ENCODE measurements at regions not wholly inside any gene's neighbourhood (a gene's known extent, or its start where the extent isn't known, plus 50 kb on each side); places are given as distances from the start of the nearest gene placed in this dataset.

DNA sequence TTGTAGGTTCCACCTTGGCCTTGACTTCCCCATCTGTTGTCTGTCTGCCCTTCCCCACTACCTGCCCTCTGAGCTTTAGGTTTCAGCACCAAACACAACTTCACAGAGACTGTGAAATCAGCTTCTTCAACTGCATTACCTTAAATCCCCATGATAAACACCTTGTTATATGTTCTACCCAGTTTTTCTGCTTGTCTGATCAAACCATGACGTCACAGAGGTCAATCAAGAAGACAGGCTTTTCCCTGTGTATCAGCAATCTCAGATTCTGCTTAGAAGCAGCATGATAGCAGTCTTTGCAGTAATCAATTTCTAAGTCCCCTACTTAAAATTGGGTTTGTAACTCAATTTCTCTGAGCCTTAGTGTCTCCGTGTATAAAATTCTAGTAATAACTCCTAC, 175.0 kb downstream of the PLK2 start:
- H3K27me3 ChIP-seq (ENCODE audit: control insufficient read depth in 5 of 5, insufficient read depth in 4 of 5, low read length in 5 of 5) = no peaks in the 10 kb centered on the region
- no peaks in the 10 kb centered on the region for H3K36me3 ChIP-seq (ENCODE audit: control insufficient read depth in 5 of 5, insufficient read depth in 5 of 5, low read length in 5 of 5)
- H3K9me3 ChIP-seq (ENCODE audit: control insufficient read depth in 5 of 5, low read length in 5 of 5) = no peaks in the 10 kb centered on the region
- no peak overlapping the region for H3K27ac ChIP-seq (ENCODE audit: low read depth, low read length)
- H3K9ac ChIP-seq (ENCODE audit: low read length in 5 of 5) = no peak overlapping the region
- no peak overlapping the region for H3K4me3 ChIP-seq (ENCODE audit: low read depth in 1 of 5, low read length in 5 of 5)
- H3K4me1 ChIP-seq (ENCODE audit: control insufficient read depth in 5 of 5, insufficient read depth in 5 of 5, low read length in 5 of 5) = no peaks in the 10 kb centered on the region

GRCh38 chr5:58281189-58281588, 178.7 kb downstream of the PLK2 start:
- Histone ChIP-seq H3K9ac (ENCODE audit: low read length in 5 of 5) (no peak overlapping the region), H3K36me3 (ENCODE audit: control insufficient read depth in 5 of 5, insufficient read depth in 5 of 5, low read length in 5 of 5) (no peaks in the 10 kb centered on the region), H3K4me3 (ENCODE audit: low read depth in 1 of 5, low read length in 5 of 5) (no peak overlapping the region), H3K4me1 (ENCODE audit: control insufficient read depth in 5 of 5, insufficient read depth in 5 of 5, low read length in 5 of 5) (no peaks in the 10 kb centered on the region), H3K27ac (ENCODE audit: low read depth, low read length) (no peak overlapping the region), H3K27me3 (ENCODE audit: control insufficient read depth in 5 of 5, insufficient read depth in 4 of 5, low read length in 5 of 5) (no peaks in the 10 kb centered on the region), H3K9me3 (ENCODE audit: control insufficient read depth in 5 of 5, low read length in 5 of 5) (peaks cover 0 to 5% (median 0%) of the 10 kb centered on the region in 5 donors)

- Histone ChIP-seq H3K27me3 (ENCODE audit: control insufficient read depth in 5 of 5, insufficient read depth in 4 of 5, low read length in 5 of 5) (no peaks in the 10 kb centered on the region), H3K36me3 (ENCODE audit: control insufficient read depth in 5 of 5, insufficient read depth in 5 of 5, low read length in 5 of 5) (no peaks in the 10 kb centered on the region), H3K9ac (ENCODE audit: low read length in 5 of 5) (no peak overlapping the region), H3K4me3 (ENCODE audit: low read depth in 1 of 5, low read length in 5 of 5) (no peak overlapping the region), H3K4me1 (ENCODE audit: control insufficient read depth in 5 of 5, insufficient read depth in 5 of 5, low read length in 5 of 5) (no peaks in the 10 kb centered on the region), H3K27ac (ENCODE audit: low read depth, low read length) (no peak overlapping the region), H3K9me3 (ENCODE audit: control insufficient read depth in 5 of 5, low read length in 5 of 5) (peaks cover 0 to 5% (median 0%) of the 10 kb centered on the region in 5 donors)
These were observed 180.6 kb downstream of the PLK2 start for GRCh38 chr5:58279259-58279658.

DNA sequence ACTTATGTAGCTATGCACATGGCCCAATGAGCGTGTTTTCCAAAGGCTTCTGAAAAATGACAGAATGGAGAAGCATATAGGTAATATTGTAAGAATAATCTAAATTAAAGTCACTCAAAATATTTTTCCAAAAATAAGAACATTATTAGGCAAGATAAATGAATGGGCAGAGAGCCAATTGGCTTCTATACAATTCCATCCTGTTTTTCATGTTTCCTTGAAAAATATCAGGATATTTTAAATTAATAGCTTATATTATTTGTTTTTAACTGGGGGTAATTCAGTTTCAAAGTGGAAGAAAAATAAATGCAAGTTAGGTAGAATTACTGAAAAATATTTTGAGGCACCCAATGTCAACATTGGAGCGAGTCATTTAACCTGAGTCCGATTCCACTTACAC, 183.5 kb downstream of the PLK2 start:
- Histone ChIP-seq H3K9ac (ENCODE audit: low read length in 5 of 5) (no peak overlapping the region), H3K27me3 (ENCODE audit: control insufficient read depth in 5 of 5, insufficient read depth in 4 of 5, low read length in 5 of 5) (no peaks in the 10 kb centered on the region), H3K36me3 (ENCODE audit: control insufficient read depth in 5 of 5, insufficient read depth in 5 of 5, low read length in 5 of 5) (no peaks in the 10 kb centered on the region), H3K4me3 (ENCODE audit: low read depth in 1 of 5, low read length in 5 of 5) (no peak overlapping the region), H3K4me1 (ENCODE audit: control insufficient read depth in 5 of 5, insufficient read depth in 5 of 5, low read length in 5 of 5) (peaks cover 0 to 12% (median 12%) of the 10 kb centered on the region in 5 donors), H3K27ac (ENCODE audit: low read depth, low read length) (no peak overlapping the region), H3K9me3 (ENCODE audit: control insufficient read depth in 5 of 5, low read length in 5 of 5) (peaks cover 0 to 5% (median 0%) of the 10 kb centered on the region in 5 donors)

GRCh38 chr5:58275516-58275915, 184.4 kb downstream of the PLK2 start:
- no peaks in the 10 kb centered on the region for H3K27me3 ChIP-seq (ENCODE audit: control insufficient read depth in 5 of 5, insufficient read depth in 4 of 5, low read length in 5 of 5)
- H3K9me3 ChIP-seq (ENCODE audit: control insufficient read depth in 5 of 5, low read length in 5 of 5) = peaks cover 0 to 5% (median 0%) of the 10 kb centered on the region in 5 donors
- H3K27ac ChIP-seq (ENCODE audit: low read depth, low read length) = no peak overlapping the region
- peaks cover 0 to 12% (median 12%) of the 10 kb centered on the region in 5 donors for H3K4me1 ChIP-seq (ENCODE audit: control insufficient read depth in 5 of 5, insufficient read depth in 5 of 5, low read length in 5 of 5)
- H3K4me3 ChIP-seq (ENCODE audit: low read depth in 1 of 5, low read length in 5 of 5) = no peak overlapping the region
- no peaks in the 10 kb centered on the region for H3K36me3 ChIP-seq (ENCODE audit: control insufficient read depth in 5 of 5, insufficient read depth in 5 of 5, low read length in 5 of 5)
- no peak overlapping the region for H3K9ac ChIP-seq (ENCODE audit: low read length in 5 of 5)

DNA sequence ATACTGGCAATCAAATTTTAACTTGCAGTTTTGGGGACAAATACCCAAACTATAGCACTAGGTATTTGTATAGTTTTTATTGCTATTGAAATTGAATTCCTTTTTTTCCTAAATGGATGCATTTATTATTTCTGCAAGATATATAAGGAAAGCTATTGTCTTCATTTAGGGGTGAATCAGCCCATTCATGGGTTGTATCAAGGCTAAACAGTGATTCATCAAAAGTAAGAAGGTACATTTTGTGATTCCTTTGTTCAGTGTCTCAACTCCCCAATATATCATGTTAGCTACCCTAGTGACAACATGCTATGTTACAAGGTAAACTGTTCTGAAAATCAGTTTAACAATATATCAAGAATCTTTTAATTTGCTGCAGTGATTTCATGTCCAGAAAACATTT, 185.7 kb downstream of the PLK2 start:
- Histone ChIP-seq H3K9me3 (ENCODE audit: control insufficient read depth in 5 of 5, low read length in 5 of 5) (peaks cover 0 to 5% (median 0%) of the 10 kb centered on the region in 5 donors), H3K27ac (ENCODE audit: low read depth, low read length) (no peak overlapping the region), H3K27me3 (ENCODE audit: control insufficient read depth in 5 of 5, insufficient read depth in 4 of 5, low read length in 5 of 5) (no peaks in the 10 kb centered on the region), H3K4me3 (ENCODE audit: low read depth in 1 of 5, low read length in 5 of 5) (no peak overlapping the region), H3K36me3 (ENCODE audit: control insufficient read depth in 5 of 5, insufficient read depth in 5 of 5, low read length in 5 of 5) (no peaks in the 10 kb centered on the region), H3K9ac (ENCODE audit: low read length in 5 of 5) (no peak overlapping the region), H3K4me1 (ENCODE audit: control insufficient read depth in 5 of 5, insufficient read depth in 5 of 5, low read length in 5 of 5) (peaks cover 0 to 12% (median 12%) of the 10 kb centered on the region in 5 donors)

DNA sequence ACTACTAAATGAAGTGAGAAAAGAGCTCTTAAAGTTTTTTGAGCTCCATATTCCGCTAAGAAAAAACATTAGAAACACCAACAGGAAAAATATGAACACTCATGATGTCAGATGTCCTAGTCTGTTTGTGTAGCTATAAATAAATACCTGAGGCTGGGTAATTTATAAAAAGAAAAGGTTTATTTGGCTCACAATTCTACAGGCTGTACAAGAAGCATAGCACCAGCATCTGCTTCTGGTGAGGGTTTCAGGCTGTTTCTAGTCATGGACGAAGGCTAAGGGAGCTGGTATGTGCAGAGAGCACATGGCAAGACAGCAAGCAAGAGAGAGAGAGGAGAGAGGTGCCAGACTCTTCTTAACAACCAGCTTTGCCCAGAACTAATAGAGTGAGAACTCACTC, 186.2 kb downstream of the PLK2 start:
- Histone ChIP-seq H3K36me3 (ENCODE audit: control insufficient read depth in 5 of 5, insufficient read depth in 5 of 5, low read length in 5 of 5) (no peaks in the 10 kb centered on the region), H3K27ac (ENCODE audit: low read depth, low read length) (no peak overlapping the region), H3K4me1 (ENCODE audit: control insufficient read depth in 5 of 5, insufficient read depth in 5 of 5, low read length in 5 of 5) (peaks cover 0 to 12% (median 12%) of the 10 kb centered on the region in 5 donors), H3K9ac (ENCODE audit: low read length in 5 of 5) (no peak overlapping the region), H3K27me3 (ENCODE audit: control insufficient read depth in 5 of 5, insufficient read depth in 4 of 5, low read length in 5 of 5) (no peaks in the 10 kb centered on the region), H3K9me3 (ENCODE audit: control insufficient read depth in 5 of 5, low read length in 5 of 5) (peaks cover 0 to 5% (median 0%) of the 10 kb centered on the region in 5 donors), H3K4me3 (ENCODE audit: low read depth in 1 of 5, low read length in 5 of 5) (no peak overlapping the region)

GRCh38 chr5:58268268-58268667, 191.6 kb downstream of the PLK2 start:
- H3K9ac ChIP-seq (ENCODE audit: low read length in 5 of 5) = no peak overlapping the region
- H3K4me3 ChIP-seq (ENCODE audit: low read depth in 1 of 5, low read length in 5 of 5) = no peak overlapping the region
- H3K27me3 ChIP-seq (ENCODE audit: control insufficient read depth in 5 of 5, insufficient read depth in 4 of 5, low read length in 5 of 5) = no peaks in the 10 kb centered on the region
- H3K4me1 ChIP-seq (ENCODE audit: control insufficient read depth in 5 of 5, insufficient read depth in 5 of 5, low read length in 5 of 5) = peaks cover 0 to 12% (median 5%) of the 10 kb centered on the region in 5 donors
- H3K27ac ChIP-seq (ENCODE audit: low read depth, low read length) = peak overlapping the region; percentile 13
- H3K9me3 ChIP-seq (ENCODE audit: control insufficient read depth in 5 of 5, low read length in 5 of 5) = no peaks in the 10 kb centered on the region
- H3K36me3 ChIP-seq (ENCODE audit: control insufficient read depth in 5 of 5, insufficient read depth in 5 of 5, low read length in 5 of 5) = no peaks in the 10 kb centered on the region

DNA sequence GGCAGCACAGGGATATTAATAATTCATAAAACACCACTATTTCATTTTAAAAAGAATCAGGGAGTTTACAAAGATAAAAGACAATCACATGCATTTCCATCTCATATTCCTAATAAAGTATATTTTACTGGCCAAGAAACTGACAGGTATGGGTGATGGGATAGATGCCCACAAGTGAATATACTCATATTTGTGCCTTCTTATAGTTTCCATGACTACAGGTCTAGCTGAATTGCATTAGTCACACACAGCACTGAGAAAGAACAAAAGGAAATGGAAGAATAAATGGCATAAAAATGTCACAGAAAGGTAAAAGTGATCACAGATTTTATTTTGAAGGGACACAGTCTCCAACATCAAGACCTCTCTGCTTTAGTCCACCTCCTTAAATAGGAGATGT, 193.5 kb downstream of the PLK2 start:
- Histone ChIP-seq H3K27me3 (ENCODE audit: control insufficient read depth in 5 of 5, insufficient read depth in 4 of 5, low read length in 5 of 5) (no peaks in the 10 kb centered on the region), H3K9ac (ENCODE audit: low read length in 5 of 5) (no peak overlapping the region), H3K27ac (ENCODE audit: low read depth, low read length) (no peak overlapping the region), H3K4me3 (ENCODE audit: low read depth in 1 of 5, low read length in 5 of 5) (no peak overlapping the region), H3K36me3 (ENCODE audit: control insufficient read depth in 5 of 5, insufficient read depth in 5 of 5, low read length in 5 of 5) (no peaks in the 10 kb centered on the region), H3K4me1 (ENCODE audit: control insufficient read depth in 5 of 5, insufficient read depth in 5 of 5, low read length in 5 of 5) (peaks cover 0 to 12% (median 7%) of the 10 kb centered on the region in 5 donors), H3K9me3 (ENCODE audit: control insufficient read depth in 5 of 5, low read length in 5 of 5) (no peaks in the 10 kb centered on the region)

DNA sequence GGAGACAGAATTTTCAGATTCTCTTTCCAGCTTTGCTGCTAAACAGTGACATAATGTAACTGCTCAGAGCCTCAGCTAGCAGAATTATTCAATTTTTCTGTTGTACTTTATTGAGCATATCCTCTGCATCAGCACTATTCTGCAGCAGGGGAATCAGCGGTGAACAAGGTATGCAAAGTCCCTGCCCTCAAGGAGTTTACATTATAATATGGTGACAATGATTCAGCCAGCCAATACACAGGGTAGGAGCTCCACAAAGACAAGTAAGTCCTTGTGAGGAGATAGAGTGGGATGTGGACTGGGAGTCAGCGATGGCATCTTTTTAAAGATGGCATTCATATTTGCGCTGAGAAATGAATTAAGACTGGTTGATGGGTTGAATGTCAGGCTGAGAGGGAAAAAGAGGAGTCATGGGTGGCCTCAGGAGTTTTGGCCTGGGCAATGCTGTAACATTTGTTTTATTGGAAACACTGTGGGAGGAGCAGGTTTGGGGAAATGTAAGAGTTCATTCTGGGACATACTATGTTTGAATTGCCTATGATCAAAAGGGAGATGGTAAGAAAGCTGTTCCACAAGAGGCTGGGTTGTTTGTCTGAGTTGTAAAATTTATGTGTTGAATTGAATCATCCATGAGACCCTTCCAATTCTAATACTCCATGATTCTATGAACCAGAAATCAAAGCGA, 194.5 kb downstream of the PLK2 start:
- no peak overlapping the region for H3K9ac ChIP-seq (ENCODE audit: low read length in 5 of 5)

More for the DNA sequence above, 194.5 kb downstream of the PLK2 start:
- no peak overlapping the region for H3K27ac ChIP-seq (ENCODE audit: low read depth, low read length)
- H3K9me3 ChIP-seq (ENCODE audit: control insufficient read depth in 5 of 5, low read length in 5 of 5) = no peaks in the 10 kb centered on the region
- H3K27me3 ChIP-seq (ENCODE audit: control insufficient read depth in 5 of 5, insufficient read depth in 4 of 5, low read length in 5 of 5) = no peaks in the 10 kb centered on the region
- H3K4me3 ChIP-seq (ENCODE audit: low read depth in 1 of 5, low read length in 5 of 5) = no peak overlapping the region
- H3K36me3 ChIP-seq (ENCODE audit: control insufficient read depth in 5 of 5, insufficient read depth in 5 of 5, low read length in 5 of 5) = no peaks in the 10 kb centered on the region
- peaks cover 0 to 12% (median 7%) of the 10 kb centered on the region in 5 donors for H3K4me1 ChIP-seq (ENCODE audit: control insufficient read depth in 5 of 5, insufficient read depth in 5 of 5, low read length in 5 of 5)
